HL-60 (cell line): ENCODE measurements at regions not wholly inside any gene's neighbourhood (a gene's known extent, or its start where the extent isn't known, plus 50 kb on each side); places are given as distances from the start of the nearest gene placed in this dataset.

Source experiments
- CTCF ChIP-seq: IDR thresholded peaks from one replicate; pipeline ENCODE4 v1.5.1; 2011; ENCODE audit warnings: low read length, control low read depth, inconsistent platforms; ENCODE audit not compliant: insufficient read depth
- POLR2AphosphoS5 ChIP-seq: IDR thresholded peaks from 2 replicates; pipeline ENCODE4 v1.6.1; 2012; ENCODE audit warnings: low read depth
- REST ChIP-seq: IDR thresholded peaks from 2 replicates; pipeline ENCODE4 v1.6.1; 2012; ENCODE audit warnings: low read depth; ENCODE audit not compliant: insufficient replicate concordance
- SPI1 ChIP-seq: IDR thresholded peaks from 2 replicates; pipeline ENCODE4 v1.6.1; 2012; ENCODE audit warnings: low read depth, mild to moderate bottlenecking, borderline replicate concordance

GRCh38 chr5:156135531-156135930 is 191.4 kb upstream of the SGCD start:
- TF ChIP-seq CTCF = no peak
- TF ChIP-seq POLR2AphosphoS5 = no peak
- TF ChIP-seq SPI1 = no peak
- no peak for TF ChIP-seq REST
